Endothelial cell of hepatic sinusoid (primary cell): ENCODE measurements at regions not wholly inside any gene's neighbourhood (a gene's known extent, or its start where the extent isn't known, plus 50 kb on each side); places are given as distances from the start of the nearest gene placed in this dataset.

Source experiments
- in situ Hi-C: cut with HindIII; loops from 2 replicates; pipeline ENCODE4 v1.10.0; 2017; ENCODE audit warnings: low sequenced_read_pairs

DNA sequence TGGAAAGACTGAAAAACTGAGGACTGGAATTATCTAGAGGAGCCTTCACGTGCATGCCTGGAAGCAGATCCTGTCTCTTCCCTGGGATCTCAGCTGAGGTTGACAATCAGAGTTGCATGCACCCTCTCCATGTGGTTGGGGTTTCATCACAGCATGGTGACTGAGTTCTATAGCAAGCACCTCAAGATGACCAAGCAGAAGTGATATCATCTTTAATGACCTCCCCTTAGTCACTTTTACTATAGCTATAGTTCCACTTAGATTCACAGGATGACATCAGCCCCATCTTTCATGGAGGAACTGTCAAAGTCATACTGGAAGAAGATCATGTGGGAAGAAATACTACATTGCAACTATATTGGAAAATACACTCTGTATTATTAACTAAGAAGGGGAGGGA is 105.8 kb upstream of the ATXN7L3B start:
- in situ Hi-C loops, result no loop called here

GRCh38 chr12:74440469-74440868 is 97.2 kb upstream of the ATXN7L3B start:
- in situ Hi-C loops, result no loop called here

DNA sequence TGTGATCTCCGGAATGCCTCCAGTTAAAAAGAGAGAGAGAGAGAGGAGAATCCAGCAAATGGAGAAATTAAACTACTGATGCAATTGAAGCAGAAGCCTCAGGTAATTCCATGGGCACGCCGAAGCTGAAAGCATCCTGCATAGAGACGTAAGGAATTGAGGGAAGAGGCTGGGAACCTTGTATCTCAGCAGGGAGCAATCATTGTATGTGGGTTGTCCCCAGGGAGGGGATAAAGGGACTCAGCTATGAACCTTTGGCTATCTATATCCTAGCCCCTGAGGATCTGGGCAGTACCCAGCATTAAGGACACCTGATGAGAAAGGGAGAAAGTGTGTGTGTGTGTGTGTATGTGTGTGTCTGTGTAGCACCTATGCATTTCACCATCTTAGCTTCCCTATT is 95.8 kb upstream of the ATXN7L3B start:
- in situ Hi-C loops, result no loop called here

- in situ Hi-C loops, result no loop called here
Observed at GRCh38 chr12:74446466-74446865, 91.2 kb upstream of the ATXN7L3B start.

GRCh38 chr12:74449872-74450271 is 87.8 kb upstream of the ATXN7L3B start:
- in situ Hi-C loops, result no loop called here

GRCh38 chr12:74454109-74454508 is 83.5 kb upstream of the ATXN7L3B start:
- in situ Hi-C loops, result no loop called here

GRCh38 chr12:74455429-74455828 is 82.2 kb upstream of the ATXN7L3B start:
- in situ Hi-C loops, result no loop called here

DNA sequence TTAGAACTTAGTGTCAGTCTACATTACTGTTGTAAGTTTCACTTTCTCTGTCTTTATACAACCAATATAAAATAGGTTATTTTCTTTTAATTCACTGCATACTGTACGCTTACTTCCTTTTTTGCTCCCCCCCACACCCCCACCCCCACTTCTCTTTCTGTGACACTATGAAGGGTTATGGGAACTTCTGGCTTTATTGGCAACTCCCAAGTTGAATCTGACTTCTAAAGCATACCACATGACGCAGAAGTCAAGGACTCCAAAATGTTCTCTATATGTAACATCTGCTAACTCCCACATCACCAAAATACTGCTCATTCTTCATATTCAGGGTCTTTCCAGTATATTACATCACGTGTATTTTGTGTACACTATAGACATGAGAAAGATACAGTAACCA is 81.2 kb upstream of the ATXN7L3B start:
- in situ Hi-C loops, result no loop called here

- in situ Hi-C loops, result no loop called here
Observed at GRCh38 chr12:74468401-74468800, 69.2 kb upstream of the ATXN7L3B start.

- in situ Hi-C loops, result no loop called here
Observed at GRCh38 chr12:74476234-74476633, 61.4 kb upstream of the ATXN7L3B start.

DNA sequence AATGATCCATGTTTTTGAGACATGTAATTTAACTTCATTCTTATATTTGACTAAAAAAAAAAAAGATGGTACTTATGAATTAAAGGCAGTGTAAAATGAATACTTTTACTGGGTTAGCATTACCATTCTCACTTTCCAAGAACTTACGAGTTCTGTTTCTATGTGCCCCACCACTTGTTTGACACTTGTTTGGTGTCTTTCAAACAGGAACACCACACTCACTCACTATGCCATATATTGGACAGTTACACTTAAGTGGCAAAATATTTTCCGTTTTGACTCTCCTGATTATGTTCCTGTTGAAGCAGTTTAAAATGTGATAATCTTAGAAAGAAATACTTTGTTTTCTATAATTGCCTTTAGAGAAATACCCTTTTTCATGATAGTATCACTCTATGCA is 56.6 kb upstream of the ATXN7L3B start:
- in situ Hi-C loops, result no loop called here

- in situ Hi-C loops, result no loop called here
Observed at GRCh38 chr12:74482115-74482514, 55.5 kb upstream of the ATXN7L3B start.

GRCh38 chr12:74483057-74483456 is 54.6 kb upstream of the ATXN7L3B start:
- in situ Hi-C loops, result no loop called here
